OCI-M2 (cell line): ENCODE measurements at regions not wholly inside any gene's neighbourhood (a gene's known extent, or its start where the extent isn't known, plus 50 kb on each side); places are given as distances from the start of the nearest gene placed in this dataset.
"Not testable (repeated sequence)": the region's sequence is repeated elsewhere in the genome, so short reads cannot be mapped to it uniquely, and the experiment has no call there.

Experiments used
- DNase-seq: peaks from one replicate; lab custom pipeline; 2025; ENCODE audit not compliant: unreplicated experiment; lab: John Stamatoyannopoulos, UW

DNA sequence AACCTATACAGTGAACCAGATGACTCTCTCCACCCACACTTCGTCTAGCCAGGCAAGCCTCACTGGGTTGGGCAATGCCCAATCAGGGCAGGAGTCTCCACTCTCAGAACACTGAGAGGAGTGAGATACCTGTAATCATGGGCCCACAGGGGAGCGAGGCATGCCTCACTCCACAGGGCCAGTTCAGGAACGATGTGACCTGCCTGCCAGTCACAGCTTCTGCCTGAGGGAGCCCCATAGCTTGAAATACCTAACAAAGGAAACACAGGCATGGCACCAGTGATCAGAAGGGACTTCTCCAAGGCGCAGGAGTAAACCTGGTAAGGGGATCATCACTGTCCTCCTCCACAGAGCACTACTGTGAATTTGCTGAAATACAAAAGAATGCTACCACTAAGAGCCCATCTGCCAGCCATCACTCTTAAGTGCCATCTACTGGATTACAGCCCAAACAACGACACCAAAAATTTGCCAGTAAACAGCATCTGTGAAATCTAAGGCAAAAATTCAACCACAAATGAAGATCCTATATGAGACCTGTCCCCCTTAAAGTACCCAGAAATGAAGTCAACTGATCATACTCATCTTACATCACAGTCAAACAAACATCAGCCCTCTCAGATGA lies 689.9 kb upstream of the SEMA6D start:
- DNase-seq: no peak

DNA sequence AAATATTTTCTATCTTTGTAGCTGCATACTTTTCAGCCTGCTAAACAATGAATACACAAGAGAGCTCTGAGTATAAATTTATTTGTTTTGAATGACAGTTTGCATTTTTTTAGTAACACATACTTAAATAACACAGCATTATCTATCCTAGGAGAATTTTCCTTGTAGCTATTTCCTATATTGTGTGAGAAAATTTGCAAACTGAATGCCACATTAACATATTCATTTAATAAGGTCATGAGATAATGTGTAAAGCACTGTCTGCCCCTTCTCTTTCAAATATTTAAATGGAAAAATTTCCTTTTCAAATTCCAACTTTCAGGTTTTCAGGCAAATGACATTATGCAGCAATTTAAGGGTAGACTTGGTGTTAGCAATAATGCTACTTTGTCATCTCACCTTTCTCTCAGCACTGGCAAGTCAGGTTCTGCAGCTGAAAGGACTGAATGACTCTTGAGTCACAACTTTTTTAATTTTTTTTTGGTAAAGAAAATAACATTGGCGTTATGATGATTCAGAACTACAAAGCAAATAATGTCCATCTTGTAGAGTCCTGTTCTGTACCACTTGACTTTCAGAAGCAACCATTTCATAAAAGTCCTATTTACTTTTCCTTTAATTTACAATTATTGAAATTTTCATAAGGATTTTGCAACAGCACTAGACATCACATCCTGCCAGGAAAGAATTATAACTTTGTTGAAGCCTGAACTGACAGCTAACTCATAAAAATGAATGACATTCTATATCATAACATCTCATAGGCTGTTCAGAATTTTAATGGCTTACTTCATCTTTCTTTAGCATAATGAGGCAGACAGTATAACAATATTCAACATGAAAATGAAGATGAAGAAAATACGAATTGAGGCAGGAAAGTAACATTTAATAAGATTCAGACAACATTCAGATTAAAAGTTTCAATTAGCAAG lies 681.6 kb upstream of the SEMA6D start:
- DNase-seq: no peak

GRCh38 chr15:47037003-47037402 lies 680.3 kb upstream of the SEMA6D start:
- no peak for DNase-seq

GRCh38 chr15:47039225-47039624 lies 678.1 kb upstream of the SEMA6D start:
- no peak for DNase-seq

GRCh38 chr15:47041301-47041700 lies 676.0 kb upstream of the SEMA6D start:
- DNase-seq: no peak

DNA sequence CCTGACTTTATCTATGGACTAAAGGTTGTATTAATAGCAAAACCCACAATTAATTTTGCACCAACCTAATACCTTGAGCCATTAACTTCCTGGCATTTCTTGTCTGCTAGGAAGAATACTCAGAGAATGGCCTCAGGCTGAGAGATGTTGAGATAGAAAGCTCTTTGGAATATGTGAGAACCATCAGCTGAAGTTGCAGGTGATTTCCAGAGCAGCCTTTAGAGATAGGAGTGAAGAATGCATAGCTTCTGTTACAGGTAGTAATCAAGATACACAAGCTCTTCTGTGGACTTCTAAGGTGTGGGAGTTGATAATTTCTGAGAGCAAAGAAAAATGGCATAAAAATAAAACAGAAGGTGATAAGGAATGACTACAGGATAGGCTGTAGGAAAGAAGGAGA lies 669.3 kb upstream of the SEMA6D start:
- DNase-seq: not testable (repeated sequence)

DNA sequence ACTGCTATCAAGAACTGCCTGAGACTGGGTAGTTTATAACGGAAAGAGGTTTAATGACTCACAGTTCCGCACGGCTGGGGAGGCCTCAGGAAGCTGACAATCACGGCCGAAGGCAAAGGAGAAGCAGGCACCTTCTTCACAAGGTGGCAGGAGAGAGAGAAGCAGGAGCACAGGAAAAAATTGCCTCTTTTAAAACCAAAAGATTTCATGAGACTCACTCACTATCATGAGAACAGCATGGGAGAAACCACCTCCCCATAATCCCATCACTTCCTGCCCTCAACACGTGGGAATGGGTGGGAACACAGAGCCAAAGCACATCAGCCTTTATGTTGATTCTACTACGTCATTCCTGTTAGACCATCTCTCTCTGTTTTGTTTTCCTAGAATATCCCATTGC lies 650.9 kb upstream of the SEMA6D start:
- DNase-seq: no peak

GRCh38 chr15:47077846-47078245 lies 639.5 kb upstream of the SEMA6D start:
- DNase-seq: not testable (repeated sequence)

DNA sequence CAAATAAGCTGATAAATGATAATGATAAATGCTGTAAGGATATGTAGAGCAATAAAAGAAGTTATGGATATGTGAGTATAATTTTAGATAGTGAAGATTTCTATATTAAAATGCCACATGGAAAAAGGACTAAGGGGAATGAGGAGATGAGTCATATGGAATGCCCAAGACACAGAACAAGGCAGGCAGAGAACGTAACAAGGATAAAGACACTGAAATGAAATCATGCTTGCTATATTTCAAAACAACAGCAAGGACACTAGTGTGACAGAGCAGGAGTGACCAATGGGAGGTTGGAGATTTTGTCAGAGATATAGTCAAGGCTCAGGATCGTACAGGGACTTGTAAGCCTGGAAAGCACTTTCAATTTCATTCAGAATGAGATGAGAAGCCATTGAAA lies 621.5 kb upstream of the SEMA6D start:
- no peak for DNase-seq

GRCh38 chr15:47098526-47098925 lies 618.8 kb upstream of the SEMA6D start:
- not testable (repeated sequence) for DNase-seq

DNA sequence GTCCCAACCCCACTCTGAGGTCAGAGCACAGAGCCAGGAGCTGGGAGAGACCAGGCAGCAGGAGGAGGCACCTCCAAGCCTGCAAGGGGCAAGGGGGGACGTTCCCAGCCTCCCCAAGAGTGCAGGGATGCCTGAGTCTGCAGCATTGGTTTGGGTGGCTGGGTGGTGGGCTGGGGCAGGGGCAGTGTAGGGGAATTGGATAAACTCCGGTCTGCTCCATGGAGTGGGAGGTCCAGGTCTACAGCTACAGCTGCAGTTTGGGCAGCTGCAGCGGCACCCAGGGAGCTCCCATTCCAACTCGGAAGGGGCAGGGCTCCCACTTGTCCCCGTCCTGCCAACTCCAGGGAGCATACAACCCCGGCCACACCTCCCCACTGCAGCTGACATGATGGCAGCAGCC lies 617.5 kb upstream of the SEMA6D start:
- not testable (repeated sequence) for DNase-seq

DNA sequence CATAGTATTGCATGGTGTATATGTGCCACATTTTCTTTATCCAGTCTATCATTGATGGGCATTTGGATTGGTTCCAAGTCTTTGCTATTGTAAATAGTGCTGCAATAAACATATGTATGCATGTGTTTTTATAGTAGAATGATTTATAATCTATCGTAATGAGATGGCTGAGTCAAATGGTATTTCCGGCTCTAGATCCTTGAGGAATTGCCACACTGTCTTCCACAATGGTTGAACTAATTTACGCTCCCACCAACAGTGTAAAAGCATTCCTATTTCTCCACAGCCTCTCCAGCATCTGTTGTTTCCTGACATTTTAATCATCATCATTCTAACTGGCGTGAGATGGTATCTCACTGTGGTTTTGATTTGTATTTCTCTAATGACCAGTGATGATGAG lies 608.5 kb upstream of the SEMA6D start:
- not testable (repeated sequence) for DNase-seq

DNA sequence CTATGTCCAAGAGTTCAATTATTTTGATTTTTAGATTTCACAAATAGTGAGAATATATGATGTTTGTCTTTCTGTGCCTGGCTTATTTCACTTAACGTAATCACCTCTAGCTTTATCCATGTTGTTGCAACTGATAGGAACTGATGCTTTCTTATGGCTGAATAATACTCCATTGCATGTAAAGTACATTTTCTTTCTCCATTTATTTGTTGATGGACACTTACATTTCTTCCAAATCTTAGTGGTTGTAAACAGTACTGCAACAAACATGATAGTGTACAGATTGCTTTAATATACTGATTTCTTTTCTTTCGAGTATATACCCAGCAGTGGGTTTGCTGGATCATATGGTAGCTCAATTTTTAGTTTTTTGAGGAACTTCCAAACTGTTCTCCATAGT lies 600.6 kb upstream of the SEMA6D start:
- DNase-seq: no peak

GRCh38 chr15:47119349-47119748 lies 598.0 kb upstream of the SEMA6D start:
- no peak for DNase-seq

GRCh38 chr15:47124430-47125102 lies 592.7 kb upstream of the SEMA6D start:
- no peak for DNase-seq

GRCh38 chr15:47129033-47129432 lies 588.3 kb upstream of the SEMA6D start:
- no peak for DNase-seq

DNA sequence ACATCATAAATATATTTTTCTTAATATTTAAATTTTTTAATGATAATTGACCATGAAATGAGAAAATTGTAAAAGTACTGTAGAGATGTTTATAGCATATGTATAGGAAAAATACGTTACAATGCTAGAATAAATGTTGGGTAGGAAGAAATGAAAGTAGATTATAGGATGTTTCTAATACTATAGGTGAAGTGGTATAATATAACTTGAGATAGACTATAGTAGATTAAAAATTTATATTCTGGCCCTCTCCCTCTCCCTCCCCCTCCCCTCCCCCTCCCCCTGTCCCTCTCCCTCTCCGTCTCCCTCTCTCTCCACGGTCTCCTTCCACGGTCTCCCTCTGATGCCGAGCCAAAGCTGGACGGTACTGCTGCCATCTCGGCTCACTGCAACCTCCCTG lies 585.9 kb upstream of the SEMA6D start:
- not testable (repeated sequence) for DNase-seq

- DNase-seq: no peak
Measured at GRCh38 chr15:47135267-47135666, 582.0 kb upstream of the SEMA6D start.

GRCh38 chr15:47136236-47136635 lies 581.1 kb upstream of the SEMA6D start:
- DNase-seq: no peak

DNA sequence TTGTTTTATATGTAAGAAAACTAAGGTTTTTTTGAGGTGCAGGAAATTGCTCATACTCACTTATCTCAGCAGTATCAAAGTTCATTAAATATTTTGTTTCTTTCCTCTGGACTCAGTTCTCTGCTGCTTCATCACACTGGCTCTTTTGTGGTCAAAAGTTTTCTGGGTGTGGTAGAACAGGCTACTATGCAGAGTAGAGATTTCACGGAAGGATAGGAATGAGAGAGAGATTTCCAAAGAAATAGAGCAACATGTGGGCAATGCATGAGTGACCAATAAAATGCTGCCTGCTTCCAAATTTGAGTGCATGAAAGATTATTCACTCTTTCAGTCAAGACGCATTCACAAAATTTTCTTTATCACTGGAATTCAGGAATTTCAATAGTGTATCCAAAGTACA lies 577.3 kb upstream of the SEMA6D start:
- DNase-seq: no peak

- DNase-seq: no peak
Measured at GRCh38 chr15:47157827-47158226, 559.5 kb upstream of the SEMA6D start.

DNA sequence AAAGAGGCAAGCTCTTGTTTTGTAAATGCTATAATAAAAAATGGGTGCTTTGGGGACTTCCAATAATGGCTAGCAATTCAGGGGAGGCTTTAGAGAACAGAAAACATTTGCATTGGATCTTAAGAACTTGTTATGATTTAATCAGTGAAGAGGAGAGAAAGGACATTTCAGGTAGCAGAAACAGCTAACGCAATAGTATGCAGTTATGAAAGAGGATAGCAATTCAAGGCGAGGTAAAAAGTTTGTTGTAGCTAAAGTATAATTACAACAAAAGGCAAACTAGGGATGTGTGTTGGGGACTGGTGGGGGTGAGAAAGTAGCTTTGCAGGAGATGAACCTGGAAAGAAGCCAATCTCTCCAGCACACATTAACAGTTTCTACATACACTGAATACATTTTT lies 558.7 kb upstream of the SEMA6D start:
- DNase-seq: no peak
